Amniotic stem cell (primary cell): ENCODE measurements at regions not wholly inside any gene's neighbourhood (a gene's known extent, or its start where the extent isn't known, plus 50 kb on each side); places are given as distances from the start of the nearest gene placed in this dataset.
"Not testable (repeated sequence)": the region's sequence is repeated elsewhere in the genome, so short reads cannot be mapped to it uniquely, and the experiment has no call there.

Experiments
- DNase-seq: peaks from one replicate; lab custom pipeline; 2025; lab: John Stamatoyannopoulos, UW

- not testable (repeated sequence) for DNase-seq
Observed at GRCh38 chr2:111474198-111474705, 353.5 kb downstream of the BCL2L11 start.

- not testable (repeated sequence) for DNase-seq
Observed at GRCh38 chr2:111478335-111478734, 357.6 kb downstream of the BCL2L11 start.

GRCh38 chr2:111478871-111479318 lies 358.2 kb downstream of the BCL2L11 start:
- not testable (repeated sequence) for DNase-seq

- not testable (repeated sequence) for DNase-seq
Observed at GRCh38 chr2:111480016-111480625, 359.4 kb downstream of the BCL2L11 start.

- DNase-seq, result not testable (repeated sequence)
Observed at GRCh38 chr2:111480633-111481032, 359.9 kb downstream of the BCL2L11 start.

GRCh38 chr2:111481219-111481618 lies 360.5 kb downstream of the BCL2L11 start:
- not testable (repeated sequence) for DNase-seq

GRCh38 chr2:111482987-111483679 lies 362.4 kb downstream of the BCL2L11 start:
- not testable (repeated sequence) for DNase-seq

- DNase-seq, result not testable (repeated sequence)
Observed at GRCh38 chr2:111484097-111484496, 363.4 kb downstream of the BCL2L11 start.

- DNase-seq, result not testable (repeated sequence)
Observed at GRCh38 chr2:111485895-111486294, 365.2 kb downstream of the BCL2L11 start.

- not testable (repeated sequence) for DNase-seq
Observed at GRCh38 chr2:111488451-111488850, 367.7 kb downstream of the BCL2L11 start.

- not testable (repeated sequence) for DNase-seq
Observed at GRCh38 chr2:111489460-111489859, 368.7 kb downstream of the BCL2L11 start.

- not testable (repeated sequence) for DNase-seq
Observed at GRCh38 chr2:111491181-111491580, 370.5 kb downstream of the BCL2L11 start.

- not testable (repeated sequence) for DNase-seq
Observed at GRCh38 chr2:111491614-111492013, 370.9 kb downstream of the BCL2L11 start.

- DNase-seq, result not testable (repeated sequence)
Observed at GRCh38 chr2:111492995-111493719, 372.4 kb downstream of the BCL2L11 start.

- DNase-seq, result not testable (repeated sequence)
Observed at GRCh38 chr2:111493720-111494078, 373.0 kb downstream of the BCL2L11 start.

- not testable (repeated sequence) for DNase-seq
Observed at GRCh38 chr2:111494288-111494980, 373.7 kb downstream of the BCL2L11 start.

- DNase-seq, result not testable (repeated sequence)
Observed at GRCh38 chr2:111494981-111495315, 374.2 kb downstream of the BCL2L11 start.

GRCh38 chr2:111495636-111496035 lies 374.9 kb downstream of the BCL2L11 start:
- DNase-seq, result not testable (repeated sequence)

- DNase-seq, result not testable (repeated sequence)
Observed at GRCh38 chr2:111496176-111496575, 375.5 kb downstream of the BCL2L11 start.

GRCh38 chr2:111496860-111497259 lies 376.1 kb downstream of the BCL2L11 start:
- DNase-seq, result not testable (repeated sequence)

GRCh38 chr2:111497270-111497669 lies 376.6 kb downstream of the BCL2L11 start:
- DNase-seq, result not testable (repeated sequence)

- DNase-seq, result not testable (repeated sequence)
Observed at GRCh38 chr2:111500536-111501062, 379.9 kb downstream of the BCL2L11 start.
